Tibial nerve (tissue), 4 donors: ENCODE measurements at regions not wholly inside any gene's neighbourhood (a gene's known extent, or its start where the extent isn't known, plus 50 kb on each side); places are given as distances from the start of the nearest gene placed in this dataset.

Experiments used
- EP300 ChIP-seq, 2 donors: sonication (generic); formaldehyde crosslinking; IDR thresholded peaks; one replicate each; pipeline ENCODE4 v1.6.1; 2017; ENCODE audit warnings: antibody characterized with exemption in 2 of 2, mild to moderate bottlenecking in 1 of 2
- POLR2A ChIP-seq, 2 donors: fragments of 450-650 bp; IDR thresholded peaks; one replicate each; pipeline ENCODE4 v1.6.1; 2017; ENCODE audit warnings: antibody characterized with exemption in 2 of 2, mild to moderate bottlenecking in 2 of 2, moderate library complexity in 2 of 2
- TF ChIP-seq, protein P1 (sequence below), 5 experiments: fragments of 200-600 bp in 3 of 5; fragments of 450-650 bp in 2 of 5; sonication (generic) in 3 of 5; IDR thresholded peaks; one replicate each; pipeline ENCODE4 v1.5.1; 2016 to 2019; ENCODE audit warnings: antibody characterized with exemption in 5 of 5, mild to moderate bottlenecking in 3 of 5, moderate library complexity in 2 of 5

DNA sequence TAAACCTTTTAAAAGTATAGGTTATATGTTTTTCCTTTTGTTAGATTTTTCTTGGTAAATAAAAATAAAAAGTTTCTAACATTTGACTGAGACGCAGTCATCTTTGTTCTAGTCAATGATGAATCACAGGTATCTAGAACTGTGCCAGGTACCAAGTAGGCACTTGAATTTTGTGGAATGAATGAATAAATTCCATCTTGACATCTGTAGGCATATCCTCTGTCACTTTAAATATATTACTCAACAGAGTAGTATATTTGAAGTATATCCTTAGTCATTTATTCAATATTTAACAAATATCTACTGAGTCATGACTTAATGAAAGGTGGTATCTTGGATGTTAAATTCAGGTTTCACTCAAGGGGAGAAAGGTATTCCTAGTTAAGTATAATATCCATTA is 828.4 kb downstream of the TUSC7 start:
- TF ChIP-seq, protein P1, sequence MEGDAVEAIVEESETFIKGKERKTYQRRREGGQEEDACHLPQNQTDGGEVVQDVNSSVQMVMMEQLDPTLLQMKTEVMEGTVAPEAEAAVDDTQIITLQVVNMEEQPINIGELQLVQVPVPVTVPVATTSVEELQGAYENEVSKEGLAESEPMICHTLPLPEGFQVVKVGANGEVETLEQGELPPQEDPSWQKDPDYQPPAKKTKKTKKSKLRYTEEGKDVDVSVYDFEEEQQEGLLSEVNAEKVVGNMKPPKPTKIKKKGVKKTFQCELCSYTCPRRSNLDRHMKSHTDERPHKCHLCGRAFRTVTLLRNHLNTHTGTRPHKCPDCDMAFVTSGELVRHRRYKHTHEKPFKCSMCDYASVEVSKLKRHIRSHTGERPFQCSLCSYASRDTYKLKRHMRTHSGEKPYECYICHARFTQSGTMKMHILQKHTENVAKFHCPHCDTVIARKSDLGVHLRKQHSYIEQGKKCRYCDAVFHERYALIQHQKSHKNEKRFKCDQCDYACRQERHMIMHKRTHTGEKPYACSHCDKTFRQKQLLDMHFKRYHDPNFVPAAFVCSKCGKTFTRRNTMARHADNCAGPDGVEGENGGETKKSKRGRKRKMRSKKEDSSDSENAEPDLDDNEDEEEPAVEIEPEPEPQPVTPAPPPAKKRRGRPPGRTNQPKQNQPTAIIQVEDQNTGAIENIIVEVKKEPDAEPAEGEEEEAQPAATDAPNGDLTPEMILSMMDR (IDR thresholded peaks at IDR 0.05): no peak
- TF ChIP-seq POLR2A (IDR thresholded peaks at IDR 0.05) (no peak), EP300 (IDR thresholded peaks at IDR 0.05) (no peak)
